GM10266 (cell line): ENCODE measurements at regions not wholly inside any gene's neighbourhood (a gene's known extent, or its start where the extent isn't known, plus 50 kb on each side); places are given as distances from the start of the nearest gene placed in this dataset.

ENCODE experiments used
- DNase-seq: peaks from one replicate; pipeline ENCODE4 v3.0.0; 2012; ENCODE audit errors: extremely low spot score
- CTCF ChIP-seq: IDR thresholded peaks from 2 replicates; pipeline ENCODE4 v1.5.1; 2012; ENCODE audit warnings: mild to moderate bottlenecking, low read depth; ENCODE audit not compliant: control insufficient read depth, insufficient read depth; ENCODE audit errors: missing control alignments

- no peak for DNase-seq
- TF ChIP-seq CTCF, result no peak
Measured at GRCh38 chr10:3399756-3400155, 227.2 kb upstream of the PITRM1 start.

GRCh38 chr10:3398825-3399646 lies 226.5 kb upstream of the PITRM1 start:
- no peak for TF ChIP-seq CTCF
- DNase-seq, result no peak

GRCh38 chr10:3397846-3398245 lies 225.3 kb upstream of the PITRM1 start:
- no peak for TF ChIP-seq CTCF
- DNase-seq, result no peak

- DNase-seq, result no peak
- TF ChIP-seq CTCF, result no peak
Measured at GRCh38 chr10:3397231-3397630, 224.6 kb upstream of the PITRM1 start.

GRCh38 chr10:3396116-3396515 lies 223.5 kb upstream of the PITRM1 start:
- DNase-seq, result no peak
- TF ChIP-seq CTCF, result no peak

GRCh38 chr10:3395458-3395861 lies 222.9 kb upstream of the PITRM1 start:
- DNase-seq, result no peak
- TF ChIP-seq CTCF, result no peak

GRCh38 chr10:3395041-3395440 lies 222.5 kb upstream of the PITRM1 start:
- no peak for DNase-seq
- no peak for TF ChIP-seq CTCF
